ENCODE measurements at regions not wholly inside any gene's neighbourhood (a gene's known extent, or its start where the extent isn't known, plus 50 kb on each side); places are given as distances from the start of the nearest gene placed in this dataset.
"Not testable (repeated sequence)": the region's sequence is repeated elsewhere in the genome, so short reads cannot be mapped to it uniquely, and the experiment has no call there.

- not testable (repeated sequence) for TF ChIP-seq EZH2phosphoT487 (IDR thresholded peaks at IDR 0.05; ENCODE audit: insufficient read depth, low read depth); EZH2 (IDR thresholded peaks at IDR 0.05; ENCODE audit: insufficient read depth, poor library complexity, severe bottlenecking)
Measured at GRCh38 chr2:111258318-111258717, 137.6 kb downstream of the BCL2L11 start.

Measured in GM23248 (cell line).